ENCODE measurements at regions not wholly inside any gene's neighbourhood (a gene's known extent, or its start where the extent isn't known, plus 50 kb on each side); places are given as distances from the start of the nearest gene placed in this dataset.

GRCh38 chr4:145381163-145381562, 100.5 kb upstream of the SMAD1 start:
- no peaks in the 10 kb centered on the region for H3K36me3 ChIP-seq
- no peaks in the 10 kb centered on the region for H3K27me3 ChIP-seq
- no peaks in the 10 kb centered on the region for H3K4me1 ChIP-seq
- H3K4me3 ChIP-seq = no peak overlapping the region
- WGBS = 89% methylated on average over 1 of the region's 1 CpG
- no peaks in the 10 kb centered on the region for H3K9me3 ChIP-seq
- no peak overlapping the region for H3K27ac ChIP-seq (replicated peaks in 1 of 4)
- no peak for DNase-seq (ENCODE audit: extremely low spot score)
- intact Hi-C loops (cut with DNase I) = no loop called here
- TF ChIP-seq CTCF (IDR thresholded peaks at IDR 0.05) (no peak), EP300 (IDR thresholded peaks at IDR 0.05) (no peak), POLR2A (IDR thresholded peaks at IDR 0.05; ENCODE audit: low read depth) (no peak), POLR2AphosphoS5 (IDR thresholded peaks at IDR 0.05) (no peak)

- H3K27ac ChIP-seq (replicated peaks in 1 of 4) = no peak overlapping the region
- H3K4me3 ChIP-seq = no peak overlapping the region
- TF ChIP-seq POLR2A (IDR thresholded peaks at IDR 0.05; ENCODE audit: low read depth) = no peak
- no peak for TF ChIP-seq CTCF (IDR thresholded peaks at IDR 0.05)
- no peak for TF ChIP-seq POLR2AphosphoS5 (IDR thresholded peaks at IDR 0.05)
- TF ChIP-seq EP300 (IDR thresholded peaks at IDR 0.05) = no peak
- intact Hi-C loops (cut with DNase I) = no loop called here
- no peaks in the 10 kb centered on the region for H3K4me1 ChIP-seq
- H3K9me3 ChIP-seq = no peaks in the 10 kb centered on the region
- H3K27me3 ChIP-seq = no peaks in the 10 kb centered on the region
- no peak for DNase-seq (ENCODE audit: extremely low spot score)
- no peaks in the 10 kb centered on the region for H3K36me3 ChIP-seq
Measured at GRCh38 chr4:145380123-145380522, 101.5 kb upstream of the SMAD1 start.

GRCh38 chr4:145375416-145375815, 106.2 kb upstream of the SMAD1 start:
- no peak for TF ChIP-seq CTCF (IDR thresholded peaks at IDR 0.05)
- no peak for TF ChIP-seq POLR2A (IDR thresholded peaks at IDR 0.05; ENCODE audit: low read depth)
- TF ChIP-seq EP300 (IDR thresholded peaks at IDR 0.05) = no peak
- TF ChIP-seq POLR2AphosphoS5 (IDR thresholded peaks at IDR 0.05) = no peak
- H3K4me1 ChIP-seq = no peaks in the 10 kb centered on the region
- H3K27me3 ChIP-seq = no peaks in the 10 kb centered on the region
- intact Hi-C loops (cut with DNase I) = no loop called here
- no peaks in the 10 kb centered on the region for H3K9me3 ChIP-seq
- WGBS = 96% methylated on average over 20 of the region's 20 CpGs
- H3K4me3 ChIP-seq = no peak overlapping the region
- DNase-seq (ENCODE audit: extremely low spot score) = no peak
- H3K36me3 ChIP-seq = no peaks in the 10 kb centered on the region
- no peak overlapping the region for H3K27ac ChIP-seq (replicated peaks in 1 of 4)

GRCh38 chr4:145352438-145353145, 129.1 kb upstream of the SMAD1 start:
- Histone ChIP-seq H3K27ac (replicated peaks in 1 of 4) (no peak overlapping the region), H3K27me3 (no peaks in the 10 kb centered on the region), H3K36me3 (no peaks in the 10 kb centered on the region), H3K4me1 (no peaks in the 10 kb centered on the region), H3K9me3 (no peaks in the 10 kb centered on the region), H3K4me3 (no peak overlapping the region)
- WGBS = 82% methylated on average over 4 of the region's 4 CpGs
- no peak for TF ChIP-seq EP300 (IDR thresholded peaks at IDR 0.05)
- TF ChIP-seq POLR2A (IDR thresholded peaks at IDR 0.05; ENCODE audit: low read depth) = no peak
- no peak for TF ChIP-seq CTCF (IDR thresholded peaks at IDR 0.05)
- TF ChIP-seq POLR2AphosphoS5 (IDR thresholded peaks at IDR 0.05) = no peak
- no peak for DNase-seq (ENCODE audit: extremely low spot score)
- intact Hi-C loops (cut with DNase I) = no loop called here

- Histone ChIP-seq H3K4me3 (no peak overlapping the region), H3K27me3 (no peaks in the 10 kb centered on the region), H3K27ac (replicated peaks in 1 of 4) (no peak overlapping the region), H3K9me3 (no peaks in the 10 kb centered on the region), H3K4me1 (no peaks in the 10 kb centered on the region), H3K36me3 (no peaks in the 10 kb centered on the region)
- WGBS = 90% methylated on average over 1 of the region's 1 CpG
- intact Hi-C loops (cut with DNase I) = no loop called here
- TF ChIP-seq CTCF (IDR thresholded peaks at IDR 0.05) (no peak), POLR2A (IDR thresholded peaks at IDR 0.05; ENCODE audit: low read depth) (no peak), POLR2AphosphoS5 (IDR thresholded peaks at IDR 0.05) (no peak), EP300 (IDR thresholded peaks at IDR 0.05) (no peak)
- no peak for DNase-seq (ENCODE audit: extremely low spot score)
Measured at GRCh38 chr4:145351922-145352321, 129.7 kb upstream of the SMAD1 start.
